HEK293 (cell line): ENCODE measurements at regions not wholly inside any gene's neighbourhood (a gene's known extent, or its start where the extent isn't known, plus 50 kb on each side); places are given as distances from the start of the nearest gene placed in this dataset.

Experiments
- CTCF ChIA-PET: fragments of 350-600 bp; formaldehyde crosslinking; extraction: SDS; loops from one replicate; lab custom pipeline; 2021; ENCODE audit warnings: antibody characterized with exemption; lab: Yijun Ruan, JAX
- POLR2A ChIA-PET: fragments of 300-600 bp; formaldehyde crosslinking; extraction: SDS; loops from one replicate; lab custom pipeline; 2020; ENCODE audit warnings: antibody characterized with exemption, inconsistent platforms; lab: Yijun Ruan, JAX
- H3K27ac ChIP-seq: fragments of 200-500 bp; sonication (Bioruptor generic); 2 replicates; pipeline ENCODE4 v1.5.1; 2014; ENCODE audit warnings: low read depth, low read length, control low read depth, inconsistent platforms; ENCODE audit errors: extremely low read depth
- H3K36me3 ChIP-seq, 2 experiments: fragments of 200-500 bp in 1 of 2; sonication (Bioruptor generic) in 1 of 2; 1 replicate in 1 of 2; 2 replicates in 1 of 2; pipeline ENCODE4 v1.5.1; 2014 to 2017; ENCODE audit warnings: inconsistent platforms in 2 of 2, low read length in 2 of 2; ENCODE audit not compliant: control insufficient read depth in 2 of 2, insufficient read depth in 1 of 2
- H3K4me1 ChIP-seq: fragments of 200-500 bp; sonication (Bioruptor generic); 2 replicates; pipeline ENCODE4 v1.5.1; 2014; ENCODE audit warnings: mild to moderate bottlenecking, low read length, inconsistent platforms; ENCODE audit not compliant: control insufficient read depth, insufficient read depth
- H3K4me3 ChIP-seq: 2 replicates; pipeline ENCODE4 v1.5.1; 2011; ENCODE audit warnings: low read depth, mild to moderate bottlenecking, control low read depth, low read length, moderate library complexity
- H3K9me3 ChIP-seq: fragments of 200-500 bp; sonication (Bioruptor generic); 2 replicates; pipeline ENCODE4 v1.5.1; 2014; ENCODE audit warnings: low read depth, low read length, inconsistent platforms; ENCODE audit not compliant: control insufficient read depth, insufficient read depth
- TRIM28 ChIP-seq: IDR thresholded peaks from 2 replicates; pipeline ENCODE4 v1.6.1; 2011; ENCODE audit warnings: low read length, control low read depth, borderline replicate concordance
- ZBTB48 ChIP-seq: fragments of 450-650 bp; formaldehyde crosslinking; IDR thresholded peaks from 2 replicates; pipeline ENCODE4 v1.5.1; 2016; ENCODE audit warnings: missing biosample characterization, missing genetic modification characterization
- ZEB2 ChIP-seq: fragments of 450-650 bp; formaldehyde crosslinking; IDR thresholded peaks from 2 replicates; pipeline ENCODE4 v1.5.1; 2016; ENCODE audit warnings: missing biosample characterization, missing genetic modification characterization
- ZNF169 ChIP-seq: fragments of 450-650 bp; formaldehyde crosslinking; IDR thresholded peaks from 2 replicates; pipeline ENCODE4 v1.5.1; 2016; ENCODE audit warnings: missing biosample characterization, missing genetic modification characterization
- ZNF2 ChIP-seq: fragments of 450-650 bp; formaldehyde crosslinking; IDR thresholded peaks from 2 replicates; pipeline ENCODE4 v1.5.1; 2016; ENCODE audit warnings: missing biosample characterization, missing genetic modification characterization
- ZNF248 ChIP-seq: fragments of 450-650 bp; formaldehyde crosslinking; IDR thresholded peaks from 2 replicates; pipeline ENCODE4 v1.5.1; 2017; ENCODE audit warnings: missing biosample characterization, missing genetic modification characterization
- ZNF335 ChIP-seq: fragments of 450-650 bp; formaldehyde crosslinking; conservative IDR thresholded peaks from 2 replicates; pipeline ENCODE4 v1.5.1; 2016; ENCODE audit warnings: missing biosample characterization, missing genetic modification characterization
- ZNF433 ChIP-seq: fragments of 450-650 bp; formaldehyde crosslinking; IDR thresholded peaks from 2 replicates; pipeline ENCODE4 v1.5.1; 2016; ENCODE audit warnings: missing biosample characterization, missing genetic modification characterization, low read depth
- ZNF600 ChIP-seq: fragments of 450-650 bp; formaldehyde crosslinking; IDR thresholded peaks from 2 replicates; pipeline ENCODE4 v1.5.1; 2016; ENCODE audit warnings: missing biosample characterization, missing genetic modification characterization
- ZNF624 ChIP-seq: fragments of 450-650 bp; formaldehyde crosslinking; IDR thresholded peaks from 2 replicates; pipeline ENCODE4 v1.5.1; 2017; ENCODE audit warnings: missing biosample characterization, missing genetic modification characterization
- ZNF629 ChIP-seq: fragments of 450-650 bp; formaldehyde crosslinking; IDR thresholded peaks from 2 replicates; pipeline ENCODE4 v1.5.1; 2017; ENCODE audit warnings: missing biosample characterization, missing genetic modification characterization
- ZNF677 ChIP-seq: fragments of 450-650 bp; IDR thresholded peaks from 2 replicates; pipeline ENCODE4 v1.5.0; 2018; ENCODE audit warnings: missing biosample characterization, mild to moderate bottlenecking, missing genetic modification characterization, moderate library complexity
- ZNF792 ChIP-seq: fragments of 450-650 bp; formaldehyde crosslinking; IDR thresholded peaks from 2 replicates; pipeline ENCODE4 v1.5.1; 2016; ENCODE audit warnings: missing biosample characterization, missing genetic modification characterization
- ZNF843 ChIP-seq: fragments of 450-650 bp; formaldehyde crosslinking; IDR thresholded peaks from 2 replicates; pipeline ENCODE4 v1.5.1; 2016; ENCODE audit warnings: missing biosample characterization, missing genetic modification characterization
- TF ChIP-seq, protein P1 (sequence below): fragments of 450-650 bp; formaldehyde crosslinking; IDR thresholded peaks from 2 replicates; pipeline ENCODE4 v1.5.1; 2016; ENCODE audit warnings: missing biosample characterization, missing genetic modification characterization, borderline replicate concordance
- TF ChIP-seq, protein P2 (sequence below): fragments of 450-650 bp; formaldehyde crosslinking; IDR thresholded peaks from 2 replicates; pipeline ENCODE4 v1.5.1; 2016; ENCODE audit warnings: missing biosample characterization, missing genetic modification characterization
- TF ChIP-seq, protein P3 (sequence below): fragments of 450-650 bp; formaldehyde crosslinking; IDR thresholded peaks from 2 replicates; pipeline ENCODE4 v1.5.1; 2016; ENCODE audit warnings: missing biosample characterization, missing genetic modification characterization
- TF ChIP-seq, protein P4 (sequence below): fragments of 450-650 bp; formaldehyde crosslinking; IDR thresholded peaks from 2 replicates; pipeline ENCODE4 v1.5.1; 2017; ENCODE audit warnings: missing biosample characterization, missing genetic modification characterization
- TF ChIP-seq, protein P5 (sequence below): fragments of 450-650 bp; formaldehyde crosslinking; IDR thresholded peaks from 2 replicates; pipeline ENCODE4 v1.5.1; 2016; ENCODE audit warnings: missing biosample characterization, missing genetic modification characterization

DNA sequence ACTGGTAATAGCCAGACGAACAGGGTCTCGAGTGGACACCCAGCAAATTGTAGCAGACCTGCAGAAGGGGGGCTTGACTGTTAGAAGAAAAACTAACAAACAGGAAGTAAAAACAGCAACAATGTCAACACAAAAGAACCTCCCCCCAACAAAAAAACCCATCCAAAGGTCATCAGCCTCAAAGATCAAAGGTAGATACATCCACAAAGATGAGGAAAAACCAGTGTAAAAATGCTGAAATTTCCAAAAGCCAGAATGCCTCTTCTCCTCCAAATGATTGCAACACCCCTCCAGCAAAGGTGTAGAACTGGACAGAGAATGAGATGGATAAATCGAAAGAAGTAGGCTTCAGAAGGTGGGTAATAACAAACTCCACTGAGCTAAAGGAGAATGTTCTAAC lies 313.0 kb upstream of the TEX13C start:
- Histone ChIP-seq H3K27ac (no peak overlapping the region), H3K9me3 (no peaks in the 10 kb centered on the region), H3K4me3 (no peak overlapping the region), H3K36me3 (no peaks in the 10 kb centered on the region), H3K4me1 (no peaks in the 10 kb centered on the region)
- POLR2A ChIA-PET = no interaction called here
- TF ChIP-seq TRIM28 = no peak
- TF ChIP-seq, protein P1, sequence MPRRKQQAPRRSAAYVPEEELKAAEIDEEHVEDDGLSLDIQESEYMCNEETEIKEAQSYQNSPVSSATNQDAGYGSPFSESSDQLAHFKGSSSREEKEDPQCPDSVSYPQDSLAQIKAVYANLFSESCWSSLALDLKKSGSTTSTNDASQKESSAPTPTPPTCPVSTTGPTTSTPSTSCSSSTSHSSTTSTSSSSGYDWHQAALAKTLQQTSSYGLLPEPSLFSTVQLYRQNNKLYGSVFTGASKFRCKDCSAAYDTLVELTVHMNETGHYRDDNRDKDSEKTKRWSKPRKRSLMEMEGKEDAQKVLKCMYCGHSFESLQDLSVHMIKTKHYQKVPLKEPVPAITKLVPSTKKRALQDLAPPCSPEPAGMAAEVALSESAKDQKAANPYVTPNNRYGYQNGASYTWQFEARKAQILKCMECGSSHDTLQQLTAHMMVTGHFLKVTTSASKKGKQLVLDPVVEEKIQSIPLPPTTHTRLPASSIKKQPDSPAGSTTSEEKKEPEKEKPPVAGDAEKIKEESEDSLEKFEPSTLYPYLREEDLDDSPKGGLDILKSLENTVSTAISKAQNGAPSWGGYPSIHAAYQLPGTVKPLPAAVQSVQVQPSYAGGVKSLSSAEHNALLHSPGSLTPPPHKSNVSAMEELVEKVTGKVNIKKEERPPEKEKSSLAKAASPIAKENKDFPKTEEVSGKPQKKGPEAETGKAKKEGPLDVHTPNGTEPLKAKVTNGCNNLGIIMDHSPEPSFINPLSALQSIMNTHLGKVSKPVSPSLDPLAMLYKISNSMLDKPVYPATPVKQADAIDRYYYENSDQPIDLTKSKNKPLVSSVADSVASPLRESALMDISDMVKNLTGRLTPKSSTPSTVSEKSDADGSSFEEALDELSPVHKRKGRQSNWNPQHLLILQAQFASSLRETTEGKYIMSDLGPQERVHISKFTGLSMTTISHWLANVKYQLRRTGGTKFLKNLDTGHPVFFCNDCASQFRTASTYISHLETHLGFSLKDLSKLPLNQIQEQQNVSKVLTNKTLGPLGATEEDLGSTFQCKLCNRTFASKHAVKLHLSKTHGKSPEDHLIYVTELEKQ = no peak
- no peak for TF ChIP-seq ZNF2
- TF ChIP-seq ZNF677 = no peak
- TF ChIP-seq, protein P2, sequence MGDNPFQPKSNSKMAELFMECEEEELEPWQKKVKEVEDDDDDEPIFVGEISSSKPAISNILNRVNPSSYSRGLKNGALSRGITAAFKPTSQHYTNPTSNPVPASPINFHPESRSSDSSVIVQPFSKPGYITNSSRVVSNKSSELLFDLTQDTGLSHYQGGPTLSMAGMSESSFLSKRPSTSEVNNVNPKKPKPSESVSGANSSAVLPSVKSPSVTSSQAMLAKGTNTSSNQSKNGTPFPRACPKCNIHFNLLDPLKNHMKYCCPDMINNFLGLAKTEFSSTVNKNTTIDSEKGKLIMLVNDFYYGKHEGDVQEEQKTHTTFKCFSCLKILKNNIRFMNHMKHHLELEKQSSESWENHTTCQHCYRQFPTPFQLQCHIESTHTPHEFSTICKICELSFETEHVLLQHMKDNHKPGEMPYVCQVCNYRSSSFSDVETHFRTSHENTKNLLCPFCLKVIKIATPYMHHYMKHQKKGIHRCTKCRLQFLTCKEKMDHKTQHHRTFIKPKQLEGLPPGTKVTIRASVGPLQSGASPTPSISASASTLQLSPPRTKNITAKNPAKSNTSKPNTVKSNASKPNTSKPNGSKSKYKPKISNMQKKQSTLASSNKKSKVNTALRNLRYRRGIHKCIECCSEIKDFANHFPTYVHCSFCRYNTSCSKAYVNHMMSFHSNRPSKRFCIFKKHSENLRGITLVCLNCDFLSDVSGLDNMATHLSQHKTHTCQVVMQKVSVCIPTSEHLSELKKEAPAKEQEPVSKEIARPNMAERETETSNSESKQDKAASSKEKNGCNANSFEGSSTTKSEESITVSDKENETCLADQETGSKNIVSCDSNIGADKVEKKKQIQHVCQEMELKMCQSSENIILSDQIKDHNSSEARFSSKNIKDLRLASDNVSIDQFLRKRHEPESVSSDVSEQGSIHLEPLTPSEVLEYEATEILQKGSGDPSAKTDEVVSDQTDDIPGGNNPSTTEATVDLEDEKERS (tag by site-specific recombination) = no peak
- TF ChIP-seq ZBTB48 = no peak
- no peak for TF ChIP-seq ZNF629 (tag by site-specific recombination)
- TF ChIP-seq, protein P3, sequence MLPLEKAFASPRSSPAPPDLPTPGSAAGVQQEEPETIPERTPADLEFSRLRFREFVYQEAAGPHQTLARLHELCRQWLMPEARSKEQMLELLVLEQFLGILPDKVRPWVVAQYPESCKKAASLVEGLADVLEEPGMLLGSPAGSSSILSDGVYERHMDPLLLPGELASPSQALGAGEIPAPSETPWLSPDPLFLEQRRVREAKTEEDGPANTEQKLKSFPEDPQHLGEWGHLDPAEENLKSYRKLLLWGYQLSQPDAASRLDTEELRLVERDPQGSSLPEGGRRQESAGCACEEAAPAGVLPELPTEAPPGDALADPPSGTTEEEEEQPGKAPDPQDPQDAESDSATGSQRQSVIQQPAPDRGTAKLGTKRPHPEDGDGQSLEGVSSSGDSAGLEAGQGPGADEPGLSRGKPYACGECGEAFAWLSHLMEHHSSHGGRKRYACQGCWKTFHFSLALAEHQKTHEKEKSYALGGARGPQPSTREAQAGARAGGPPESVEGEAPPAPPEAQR (tag by site-specific recombination) = no peak
- TF ChIP-seq ZEB2 (tag by site-specific recombination) = no peak
- TF ChIP-seq ZNF248 (tag by site-specific recombination) = no peak
- TF ChIP-seq, protein P4, sequence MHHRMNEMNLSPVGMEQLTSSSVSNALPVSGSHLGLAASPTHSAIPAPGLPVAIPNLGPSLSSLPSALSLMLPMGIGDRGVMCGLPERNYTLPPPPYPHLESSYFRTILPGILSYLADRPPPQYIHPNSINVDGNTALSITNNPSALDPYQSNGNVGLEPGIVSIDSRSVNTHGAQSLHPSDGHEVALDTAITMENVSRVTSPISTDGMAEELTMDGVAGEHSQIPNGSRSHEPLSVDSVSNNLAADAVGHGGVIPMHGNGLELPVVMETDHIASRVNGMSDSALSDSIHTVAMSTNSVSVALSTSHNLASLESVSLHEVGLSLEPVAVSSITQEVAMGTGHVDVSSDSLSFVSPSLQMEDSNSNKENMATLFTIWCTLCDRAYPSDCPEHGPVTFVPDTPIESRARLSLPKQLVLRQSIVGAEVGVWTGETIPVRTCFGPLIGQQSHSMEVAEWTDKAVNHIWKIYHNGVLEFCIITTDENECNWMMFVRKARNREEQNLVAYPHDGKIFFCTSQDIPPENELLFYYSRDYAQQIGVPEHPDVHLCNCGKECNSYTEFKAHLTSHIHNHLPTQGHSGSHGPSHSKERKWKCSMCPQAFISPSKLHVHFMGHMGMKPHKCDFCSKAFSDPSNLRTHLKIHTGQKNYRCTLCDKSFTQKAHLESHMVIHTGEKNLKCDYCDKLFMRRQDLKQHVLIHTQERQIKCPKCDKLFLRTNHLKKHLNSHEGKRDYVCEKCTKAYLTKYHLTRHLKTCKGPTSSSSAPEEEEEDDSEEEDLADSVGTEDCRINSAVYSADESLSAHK = no peak
- TF ChIP-seq ZNF792 (tag by site-specific recombination) = no peak
- TF ChIP-seq ZNF600 (tag by site-specific recombination) = no peak
- TF ChIP-seq ZNF169 (tag by site-specific recombination) = no peak
- no peak for TF ChIP-seq ZNF843 (tag by site-specific recombination)
- no peak for TF ChIP-seq ZNF624 (tag by site-specific recombination)
- TF ChIP-seq, protein P5, sequence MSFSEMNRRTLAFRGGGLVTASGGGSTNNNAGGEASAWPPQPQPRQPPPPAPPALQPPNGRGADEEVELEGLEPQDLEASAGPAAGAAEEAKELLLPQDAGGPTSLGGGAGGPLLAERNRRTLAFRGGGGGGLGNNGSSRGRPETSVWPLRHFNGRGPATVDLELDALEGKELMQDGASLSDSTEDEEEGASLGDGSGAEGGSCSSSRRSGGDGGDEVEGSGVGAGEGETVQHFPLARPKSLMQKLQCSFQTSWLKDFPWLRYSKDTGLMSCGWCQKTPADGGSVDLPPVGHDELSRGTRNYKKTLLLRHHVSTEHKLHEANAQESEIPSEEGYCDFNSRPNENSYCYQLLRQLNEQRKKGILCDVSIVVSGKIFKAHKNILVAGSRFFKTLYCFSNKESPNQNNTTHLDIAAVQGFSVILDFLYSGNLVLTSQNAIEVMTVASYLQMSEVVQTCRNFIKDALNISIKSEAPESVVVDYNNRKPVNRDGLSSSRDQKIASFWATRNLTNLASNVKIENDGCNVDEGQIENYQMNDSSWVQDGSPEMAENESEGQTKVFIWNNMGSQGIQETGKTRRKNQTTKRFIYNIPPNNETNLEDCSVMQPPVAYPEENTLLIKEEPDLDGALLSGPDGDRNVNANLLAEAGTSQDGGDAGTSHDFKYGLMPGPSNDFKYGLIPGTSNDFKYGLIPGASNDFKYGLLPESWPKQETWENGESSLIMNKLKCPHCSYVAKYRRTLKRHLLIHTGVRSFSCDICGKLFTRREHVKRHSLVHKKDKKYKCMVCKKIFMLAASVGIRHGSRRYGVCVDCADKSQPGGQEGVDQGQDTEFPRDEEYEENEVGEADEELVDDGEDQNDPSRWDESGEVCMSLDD (tag by site-specific recombination) = no peak
- no peak for TF ChIP-seq ZNF335
- TF ChIP-seq ZNF433 (tag by site-specific recombination) = no peak
- CTCF ChIA-PET = no interaction called here
